NCI-H226 (cell line): ENCODE measurements at regions not wholly inside any gene's neighbourhood (a gene's known extent, or its start where the extent isn't known, plus 50 kb on each side); places are given as distances from the start of the nearest gene placed in this dataset.

Source experiments
- DNase-seq: peaks from one replicate; pipeline ENCODE4 v3.0.0-alpha.2; 2015

- no peak for DNase-seq
These were observed 51.0 kb upstream of the L3MBTL3 start for GRCh38 chr6:129967427-129967826.

GRCh38 chr6:129966125-129966524 is 52.3 kb upstream of the L3MBTL3 start:
- DNase-seq: no peak

GRCh38 chr6:129965096-129965495 is 53.3 kb upstream of the L3MBTL3 start:
- DNase-seq: no peak

GRCh38 chr6:129959358-129959930 is 58.9 kb upstream of the L3MBTL3 start:
- DNase-seq: no peak

- DNase-seq: no peak
These were observed 60.2 kb upstream of the L3MBTL3 start for GRCh38 chr6:129957941-129958898.

GRCh38 chr6:129955584-129955983 is 62.8 kb upstream of the L3MBTL3 start:
- DNase-seq: no peak

GRCh38 chr6:129954749-129955431 is 63.5 kb upstream of the L3MBTL3 start:
- no peak for DNase-seq

- DNase-seq: no peak
These were observed 70.6 kb upstream of the L3MBTL3 start for GRCh38 chr6:129947797-129948196.

GRCh38 chr6:129946439-129947140 is 71.8 kb upstream of the L3MBTL3 start:
- no peak for DNase-seq

GRCh38 chr6:129943637-129944271 is 74.6 kb upstream of the L3MBTL3 start:
- no peak for DNase-seq

GRCh38 chr6:129940454-129941195 is 77.8 kb upstream of the L3MBTL3 start:
- DNase-seq: no peak

GRCh38 chr6:129938249-129939020 is 77.3 kb upstream of the TMEM244 start:
- DNase-seq: no peak

- DNase-seq: peak; percentile 59
These were observed 75.4 kb upstream of the TMEM244 start for GRCh38 chr6:129936329-129937165.

- DNase-seq: no peak
These were observed 71.2 kb upstream of the TMEM244 start for GRCh38 chr6:129932321-129932720.

- peak; percentile 24 for DNase-seq
These were observed 68.3 kb upstream of the TMEM244 start for GRCh38 chr6:129929433-129929832.

- peak; percentile 9 for DNase-seq
These were observed 62.6 kb upstream of the TMEM244 start for GRCh38 chr6:129923530-129924250.

GRCh38 chr6:129921169-129921817 is 60.2 kb upstream of the TMEM244 start:
- DNase-seq: no peak

- no peak for DNase-seq
These were observed 59.1 kb upstream of the TMEM244 start for GRCh38 chr6:129920103-129920798.
